HFF-Myc (cell line): ENCODE measurements at regions not wholly inside any gene's neighbourhood (a gene's known extent, or its start where the extent isn't known, plus 50 kb on each side); places are given as distances from the start of the nearest gene placed in this dataset.

Source experiments
- DNase-seq: peaks from one replicate; pipeline ENCODE4 v3.0.0-alpha.2; 2011; ENCODE audit warnings: low read depth; ENCODE audit errors: extremely low read depth
- H3K4me3 ChIP-seq: replicated peaks from 2 replicates; pipeline ENCODE4 v1.5.1; 2011; ENCODE audit warnings: low read depth, mild to moderate bottlenecking, control low read depth, low read length
- TF ChIP-seq, protein P1 (sequence below): IDR thresholded peaks from 2 replicates; pipeline ENCODE4 v1.5.1; 2012; ENCODE audit warnings: mild to moderate bottlenecking, low read depth, low read length, control low read depth; ENCODE audit errors: missing control alignments

DNA sequence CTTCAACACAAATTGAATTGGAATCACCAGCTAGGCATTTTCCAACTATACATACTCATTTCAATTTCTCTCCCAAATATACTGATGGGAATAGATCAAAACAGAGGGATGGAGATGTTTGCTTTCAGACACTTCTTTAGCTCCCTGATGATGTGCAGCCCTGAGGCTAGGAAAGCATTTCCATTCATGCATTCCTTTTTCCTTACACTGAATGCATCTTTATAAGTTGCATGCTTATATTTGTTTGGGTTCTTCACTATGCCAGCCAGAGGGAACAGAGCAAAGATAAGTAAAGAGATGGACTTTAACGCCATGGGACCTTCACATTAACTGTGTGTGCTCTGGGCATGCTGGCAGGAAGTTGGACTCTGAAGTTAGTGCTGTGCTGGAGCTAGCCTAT is 696.5 kb upstream of the CDH9 start:
- no peak for DNase-seq
- H3K4me3 ChIP-seq: no peak overlapping the region
- TF ChIP-seq, protein P1, sequence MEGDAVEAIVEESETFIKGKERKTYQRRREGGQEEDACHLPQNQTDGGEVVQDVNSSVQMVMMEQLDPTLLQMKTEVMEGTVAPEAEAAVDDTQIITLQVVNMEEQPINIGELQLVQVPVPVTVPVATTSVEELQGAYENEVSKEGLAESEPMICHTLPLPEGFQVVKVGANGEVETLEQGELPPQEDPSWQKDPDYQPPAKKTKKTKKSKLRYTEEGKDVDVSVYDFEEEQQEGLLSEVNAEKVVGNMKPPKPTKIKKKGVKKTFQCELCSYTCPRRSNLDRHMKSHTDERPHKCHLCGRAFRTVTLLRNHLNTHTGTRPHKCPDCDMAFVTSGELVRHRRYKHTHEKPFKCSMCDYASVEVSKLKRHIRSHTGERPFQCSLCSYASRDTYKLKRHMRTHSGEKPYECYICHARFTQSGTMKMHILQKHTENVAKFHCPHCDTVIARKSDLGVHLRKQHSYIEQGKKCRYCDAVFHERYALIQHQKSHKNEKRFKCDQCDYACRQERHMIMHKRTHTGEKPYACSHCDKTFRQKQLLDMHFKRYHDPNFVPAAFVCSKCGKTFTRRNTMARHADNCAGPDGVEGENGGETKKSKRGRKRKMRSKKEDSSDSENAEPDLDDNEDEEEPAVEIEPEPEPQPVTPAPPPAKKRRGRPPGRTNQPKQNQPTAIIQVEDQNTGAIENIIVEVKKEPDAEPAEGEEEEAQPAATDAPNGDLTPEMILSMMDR: no peak

GRCh38 chr5:27733237-27733636 is 694.9 kb upstream of the CDH9 start:
- H3K4me3 ChIP-seq: no peak overlapping the region
- TF ChIP-seq, protein P1: no peak
- DNase-seq: no peak

DNA sequence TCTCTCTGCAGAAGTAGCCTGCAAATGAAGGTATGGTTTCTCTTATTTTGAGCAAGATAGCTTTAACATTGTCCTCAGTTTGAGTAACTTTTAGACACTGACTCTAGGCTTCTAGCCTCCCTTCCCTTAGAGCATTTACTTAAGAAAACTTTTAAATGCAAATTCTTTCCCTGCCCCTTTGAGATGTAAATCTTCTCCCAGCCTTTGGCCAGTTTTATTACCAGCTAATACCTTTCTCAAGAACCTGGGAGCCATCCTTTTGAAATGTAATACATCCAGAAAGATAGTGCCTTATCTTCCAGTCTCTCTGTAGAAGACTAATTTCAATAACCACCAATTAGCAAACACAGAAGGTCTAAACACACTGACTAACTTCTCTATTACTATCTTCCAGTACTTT is 688.9 kb upstream of the CDH9 start:
- TF ChIP-seq, protein P1: no peak
- H3K4me3 ChIP-seq: no peak overlapping the region
- DNase-seq: no peak

DNA sequence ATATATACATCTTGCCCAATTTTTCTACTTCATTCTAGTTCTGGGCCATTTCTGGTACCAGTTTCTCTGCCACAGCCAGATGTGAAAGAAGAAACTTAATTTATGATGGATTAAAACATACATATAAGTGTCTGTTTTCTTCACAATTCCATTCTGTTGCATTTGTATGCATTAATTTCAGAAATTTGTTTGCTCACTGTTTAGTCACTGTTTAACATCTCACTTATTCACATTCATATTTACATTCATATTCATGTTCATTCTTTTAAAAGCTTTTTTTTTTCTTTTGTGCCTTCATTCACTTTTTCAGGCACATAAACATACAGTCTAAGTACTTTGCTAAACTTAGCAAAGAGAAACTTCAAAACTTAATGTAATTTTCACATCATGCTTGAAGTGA is 684.0 kb upstream of the CDH9 start:
- no peak overlapping the region for H3K4me3 ChIP-seq
- TF ChIP-seq, protein P1: no peak
- DNase-seq: no peak

DNA sequence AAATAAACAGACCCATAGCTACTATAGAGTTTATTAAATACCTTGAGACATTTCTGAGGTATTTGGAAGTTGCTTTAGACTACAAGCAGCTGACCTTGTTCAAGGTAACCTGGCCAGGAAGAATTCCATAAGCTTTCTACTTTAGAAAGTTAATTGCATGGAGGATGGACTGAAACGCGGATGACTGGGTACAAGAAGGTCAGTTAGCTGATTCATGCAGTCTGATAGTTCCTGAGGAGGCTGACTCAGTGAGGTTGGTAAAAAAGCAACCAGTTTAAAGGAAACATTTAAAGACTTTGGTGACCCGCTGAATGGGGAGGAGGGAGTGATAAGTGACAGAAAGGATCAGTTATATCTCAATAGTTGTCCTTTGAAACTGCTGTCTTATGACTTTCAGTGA is 670.1 kb upstream of the CDH9 start:
- H3K4me3 ChIP-seq: no peak overlapping the region
- TF ChIP-seq, protein P1: no peak
- no peak for DNase-seq

- H3K4me3 ChIP-seq: no peak overlapping the region
- DNase-seq: no peak
- TF ChIP-seq, protein P1: no peak
Measured at GRCh38 chr5:27706832-27707231, 668.4 kb upstream of the CDH9 start.

DNA sequence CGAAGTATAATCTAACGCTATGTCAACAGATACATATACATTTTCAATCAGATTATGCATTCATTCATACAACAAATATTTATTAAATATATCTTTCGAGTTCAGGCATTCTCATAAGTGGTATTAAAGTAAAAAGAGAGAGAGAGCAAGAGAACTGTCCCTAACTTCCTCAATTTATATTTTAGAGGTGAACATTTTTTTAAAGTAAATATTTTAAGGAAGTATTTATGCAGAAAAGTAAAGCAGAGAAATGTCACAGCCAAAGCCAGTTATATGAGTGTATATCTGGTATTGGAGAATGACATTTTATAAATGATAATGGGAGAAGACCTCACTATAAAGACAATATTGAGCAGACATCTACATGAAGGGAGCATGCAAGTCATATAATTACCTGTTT is 667.3 kb upstream of the CDH9 start:
- H3K4me3 ChIP-seq: no peak overlapping the region
- TF ChIP-seq, protein P1: no peak
- DNase-seq: no peak
